KMS-11 (cell line): ENCODE measurements at regions not wholly inside any gene's neighbourhood (a gene's known extent, or its start where the extent isn't known, plus 50 kb on each side); places are given as distances from the start of the nearest gene placed in this dataset.

Source experiments
- H2AFZ ChIP-seq: fragments of 200-600 bp; sonication (generic); 2 replicates; pipeline ENCODE4 v1.6.1; 2016; ENCODE audit warnings: antibody characterized with exemption, mixed run types, low read depth
- H3K27ac ChIP-seq: fragments of 200-600 bp; sonication (generic); 2 replicates; pipeline ENCODE4 v1.6.1; 2016; ENCODE audit warnings: mild to moderate bottlenecking, mixed run types
- H3K27me3 ChIP-seq: fragments of 200-600 bp; sonication (generic); 2 replicates; pipeline ENCODE4 v1.6.1; 2017; ENCODE audit warnings: mild to moderate bottlenecking, low read depth, mixed run types, moderate library complexity; ENCODE audit not compliant: insufficient read depth
- H3K36me3 ChIP-seq: fragments of 200-600 bp; sonication (generic); 2 replicates; pipeline ENCODE4 v1.6.1; 2017; ENCODE audit warnings: mild to moderate bottlenecking, mixed run types; ENCODE audit not compliant: insufficient read depth
- H3K4me1 ChIP-seq: fragments of 200-600 bp; sonication (generic); 2 replicates; pipeline ENCODE4 v1.6.1; 2016; ENCODE audit warnings: mild to moderate bottlenecking, low read depth, mixed run types; ENCODE audit not compliant: poor library complexity, severe bottlenecking
- H3K4me2 ChIP-seq: fragments of 200-600 bp; sonication (generic); 2 replicates; pipeline ENCODE4 v1.7.0; 2016; ENCODE audit warnings: mild to moderate bottlenecking, mixed run types
- H3K4me3 ChIP-seq: fragments of 200-600 bp; sonication (generic); IDR thresholded peaks from 2 replicates; pipeline ENCODE4 v1.6.1; 2017; ENCODE audit warnings: low read depth, low read length, mixed read lengths; ENCODE audit not compliant: insufficient read depth
- H3K79me2 ChIP-seq: fragments of 200-600 bp; sonication (generic); 2 replicates; pipeline ENCODE4 v1.6.1; 2016; ENCODE audit warnings: low read depth, mixed run types; ENCODE audit not compliant: insufficient read depth
- H3K9ac ChIP-seq: fragments of 200-600 bp; sonication (generic); 2 replicates; pipeline ENCODE4 v1.6.1; 2016; ENCODE audit warnings: mild to moderate bottlenecking, mixed run types
- H4K20me1 ChIP-seq: fragments of 200-600 bp; sonication (generic); 2 replicates; pipeline ENCODE4 v1.6.1; 2016; ENCODE audit warnings: mild to moderate bottlenecking, mixed run types; ENCODE audit not compliant: insufficient read depth
- CTCF ChIP-seq: fragments of 200-600 bp; sonication (generic); conservative IDR thresholded peaks from 2 replicates; pipeline ENCODE4 v1.6.1; 2017; ENCODE audit warnings: low read depth, mild to moderate bottlenecking, antibody characterized with exemption, low read length, moderate library complexity, mixed read lengths

DNA sequence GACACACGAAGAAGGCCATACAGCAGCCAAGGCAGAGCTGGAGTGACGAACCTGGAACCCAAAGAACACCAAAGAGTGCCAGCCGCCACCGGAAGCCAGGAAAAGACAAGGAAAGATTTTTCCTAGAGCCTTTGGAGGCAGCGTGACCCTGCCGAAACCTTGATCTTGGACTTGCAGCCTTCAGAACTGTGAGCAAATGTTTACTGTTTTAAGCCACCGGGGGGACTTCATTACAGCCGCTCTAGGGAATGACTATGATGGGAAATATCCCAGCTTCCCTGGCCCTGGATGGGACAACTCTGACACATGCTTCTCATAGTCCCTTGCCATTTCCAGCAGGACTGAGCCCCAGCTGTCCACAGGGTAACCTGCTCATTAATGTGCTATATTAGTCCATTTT, 270.6 kb downstream of the HAPSTR1 start:
- no peak overlapping the region for H3K27ac ChIP-seq
- TF ChIP-seq CTCF = no peak
- H4K20me1 ChIP-seq = no peaks in the 10 kb centered on the region
- H3K4me2 ChIP-seq = no peak overlapping the region
- no peaks in the 10 kb centered on the region for H3K79me2 ChIP-seq
- H3K4me1 ChIP-seq = no peaks in the 10 kb centered on the region
- H3K36me3 ChIP-seq = no peaks in the 10 kb centered on the region
- H2AFZ ChIP-seq = no peak overlapping the region
- no peak overlapping the region for H3K9ac ChIP-seq
- H3K27me3 ChIP-seq = no peaks in the 10 kb centered on the region
- H3K4me3 ChIP-seq = no peak overlapping the region

- H3K27ac ChIP-seq = no peak overlapping the region
- H3K9ac ChIP-seq = no peak overlapping the region
- H3K36me3 ChIP-seq = no peaks in the 10 kb centered on the region
- no peak for TF ChIP-seq CTCF
- no peak overlapping the region for H3K4me2 ChIP-seq
- no peaks in the 10 kb centered on the region for H3K79me2 ChIP-seq
- no peak overlapping the region for H2AFZ ChIP-seq
- no peaks in the 10 kb centered on the region for H3K27me3 ChIP-seq
- H3K4me1 ChIP-seq = no peaks in the 10 kb centered on the region
- no peaks in the 10 kb centered on the region for H4K20me1 ChIP-seq
- no peak overlapping the region for H3K4me3 ChIP-seq
Measured at GRCh38 chr16:9362604-9363003, 271.2 kb downstream of the HAPSTR1 start.

GRCh38 chr16:9363520-9363919, 272.1 kb downstream of the HAPSTR1 start:
- no peak overlapping the region for H3K27ac ChIP-seq
- no peaks in the 10 kb centered on the region for H3K36me3 ChIP-seq
- H4K20me1 ChIP-seq = no peaks in the 10 kb centered on the region
- H2AFZ ChIP-seq = no peak overlapping the region
- no peak for TF ChIP-seq CTCF
- no peaks in the 10 kb centered on the region for H3K27me3 ChIP-seq
- no peak overlapping the region for H3K9ac ChIP-seq
- no peaks in the 10 kb centered on the region for H3K4me1 ChIP-seq
- H3K79me2 ChIP-seq = no peaks in the 10 kb centered on the region
- H3K4me2 ChIP-seq = no peak overlapping the region
- no peak overlapping the region for H3K4me3 ChIP-seq

- Histone ChIP-seq H3K27ac (no peak overlapping the region), H3K27me3 (no peaks in the 10 kb centered on the region), H3K4me2 (no peak overlapping the region), H3K4me1 (no peaks in the 10 kb centered on the region), H3K9ac (no peak overlapping the region), H2AFZ (no peak overlapping the region), H3K36me3 (no peaks in the 10 kb centered on the region), H3K4me3 (no peak overlapping the region), H3K79me2 (no peaks in the 10 kb centered on the region), H4K20me1 (no peaks in the 10 kb centered on the region)
- TF ChIP-seq CTCF = no peak
Measured at GRCh38 chr16:9364721-9365369, 273.4 kb downstream of the HAPSTR1 start.

DNA sequence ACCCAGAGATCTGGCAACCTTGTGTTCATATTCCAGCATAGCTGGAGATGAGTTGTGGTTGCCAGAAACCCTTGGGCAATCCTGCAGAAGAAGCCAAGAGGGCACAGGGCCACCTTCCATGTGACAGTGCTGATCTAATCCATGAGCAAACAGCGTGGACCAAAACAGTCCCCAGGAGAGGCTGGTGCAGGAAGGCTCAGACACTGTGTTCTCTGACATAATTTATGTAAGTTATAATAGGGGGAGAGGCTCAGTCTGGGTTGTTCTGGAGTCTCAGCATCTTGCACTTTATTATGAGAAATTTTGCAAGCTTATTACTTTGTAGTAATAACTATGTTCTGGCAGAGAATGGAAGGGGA, 273.9 kb downstream of the HAPSTR1 start:
- Histone ChIP-seq H3K4me1 (no peaks in the 10 kb centered on the region), H3K36me3 (no peaks in the 10 kb centered on the region), H4K20me1 (no peaks in the 10 kb centered on the region), H3K4me2 (no peak overlapping the region), H3K4me3 (no peak overlapping the region), H3K79me2 (no peaks in the 10 kb centered on the region), H3K27me3 (no peaks in the 10 kb centered on the region), H3K27ac (no peak overlapping the region), H2AFZ (no peak overlapping the region), H3K9ac (no peak overlapping the region)
- TF ChIP-seq CTCF = no peak
